Body of pancreas (tissue), 4 donors: ENCODE measurements at regions not wholly inside any gene's neighbourhood (a gene's known extent, or its start where the extent isn't known, plus 50 kb on each side); places are given as distances from the start of the nearest gene placed in this dataset.

Source experiments
- ATAC-seq: fragments of 150-250 bp; one replicate; pipeline ENCODE4 v1.9.1; 2016
- DNase-seq, 4 donors: peaks; one replicate each; pipeline ENCODE4 v3.0.0-alpha.2; 2019
- H3K27ac ChIP-seq, 4 donors: fragments of 200-600 bp; sonication (generic); 1 replicate in 3 of 4; 2 replicates in 1 of 4; pipeline versions ENCODE4 v1.5.1 to v1.6.1; 2016 to 2019; ENCODE audit warnings: mild to moderate bottlenecking in 1 of 4, mixed read lengths in 1 of 4, moderate library complexity in 1 of 4
- H3K27me3 ChIP-seq, 2 donors: fragments of 200-600 bp; sonication (generic); one replicate each; pipeline ENCODE4 v1.6.0; 2016; ENCODE audit warnings: mild to moderate bottlenecking in 1 of 2
- H3K36me3 ChIP-seq, 2 donors: fragments of 200-600 bp; sonication (generic); replicated peaks in 1 of 2; 2 replicates each; pipeline ENCODE4 v1.5.1; 2016; ENCODE audit warnings: low read depth in 2 of 2; ENCODE audit not compliant: insufficient read depth in 1 of 2
- H3K4me1 ChIP-seq: fragments of 200-600 bp; sonication (generic); one replicate; pipeline ENCODE4 v1.6.0; 2016
- H3K4me3 ChIP-seq, 2 donors: fragments of 200-600 bp; sonication (generic); 1 replicate in 1 of 2; 2 replicates in 1 of 2; pipeline ENCODE4 v1.5.1; 2016 to 2019
- H3K9me3 ChIP-seq, 3 donors: fragments of 200-600 bp; sonication (generic); 1 replicate in 2 of 3; 2 replicates in 1 of 3; pipeline ENCODE4 v1.5.1; 2016
- CTCF ChIP-seq, 7 experiments: fragments of 450-650 bp in 4 of 7; fragments of 200-600 bp in 3 of 7; sonication (generic) in 3 of 7; IDR thresholded peaks; one replicate each; pipeline ENCODE4 v1.5.1; 2016 to 2019; ENCODE audit warnings: antibody characterized with exemption in 7 of 7
- POLR2A ChIP-seq, 3 donors: fragments of 450-650 bp; IDR thresholded peaks; one replicate each; pipeline ENCODE4 v1.6.1; 2016; ENCODE audit warnings: antibody characterized with exemption in 3 of 3, mild to moderate bottlenecking in 2 of 3
- WGBS, 2 donors: methylation state at CpG; one replicate each; pipeline ENCODE4 v1.1.5; 2017; 5-methylcytosine and 5-hydroxymethylcytosine counted together
- intact Hi-C: fragments of 100-400 bp; cut with DNase I; formaldehyde crosslinking; loops from one replicate; pipeline ENCODE4 v1.15.1; 2023

- no peak for ATAC-seq
- 50 to 67% methylated on average over 1 of the region's 1 CpG for WGBS, 2 donors
These were observed 166.1 kb downstream of the MED10 start for GRCh38 chr5:6212244-6212643.

GRCh38 chr5:6206501-6206900 lies 171.8 kb downstream of the MED10 start:
- Histone ChIP-seq H3K4me1 (no peaks in the 10 kb centered on the region), H3K4me3 (no peak overlapping the region), H3K36me3 (no peaks in the 10 kb centered on the region), H3K9me3 (no peaks in the 10 kb centered on the region), H3K27me3 (no peaks in the 10 kb centered on the region), H3K27ac (no peak overlapping the region)
- 56 to 67% methylated on average over 1 of the region's 1 CpG for WGBS, 2 donors
- DNase-seq (no peak), ATAC-seq (no peak)
- intact Hi-C loops = no loop called here
- TF ChIP-seq CTCF (IDR thresholded peaks at IDR 0.05) = no peak
- no peak for TF ChIP-seq POLR2A (IDR thresholded peaks at IDR 0.05)

More at GRCh38 chr5:6212244-6212643, 166.1 kb downstream of the MED10 start:
- Histone ChIP-seq H3K36me3 (no peaks in the 10 kb centered on the region), H3K9me3 (no peaks in the 10 kb centered on the region), H3K27me3 (no peaks in the 10 kb centered on the region), H3K4me3 (no peak overlapping the region), H3K4me1 (no peaks in the 10 kb centered on the region), H3K27ac (no peak overlapping the region)
- no peak for DNase-seq
- intact Hi-C loops = no loop called here
- TF ChIP-seq POLR2A (IDR thresholded peaks at IDR 0.05) (no peak), CTCF (IDR thresholded peaks at IDR 0.05) (no peak)

GRCh38 chr5:6202968-6203365 lies 175.4 kb downstream of the MED10 start:
- 44 to 45% methylated on average over 4 of the region's 4 CpGs for WGBS, 2 donors
- Histone ChIP-seq H3K9me3 (peaks cover 0 to 5% (median 0%) of the 10 kb centered on the region in 3 donors), H3K36me3 (no peaks in the 10 kb centered on the region), H3K4me1 (no peaks in the 10 kb centered on the region), H3K4me3 (no peak overlapping the region), H3K27ac (no peak overlapping the region), H3K27me3 (no peaks in the 10 kb centered on the region)
- intact Hi-C loops = no loop called here
- no peak for ATAC-seq
- no peak for DNase-seq
- no peak for TF ChIP-seq POLR2A (IDR thresholded peaks at IDR 0.05)
- TF ChIP-seq CTCF (IDR thresholded peaks at IDR 0.05) = no peak

- H3K9me3 ChIP-seq = peaks cover 0 to 5% (median 0%) of the 10 kb centered on the region in 3 donors
- no peak overlapping the region for H3K4me3 ChIP-seq
- no peak for ATAC-seq
- no peaks in the 10 kb centered on the region for H3K27me3 ChIP-seq
- H3K27ac ChIP-seq = no peak overlapping the region
- H3K4me1 ChIP-seq = no peaks in the 10 kb centered on the region
- WGBS, 2 donors = 71 to 82% methylated on average over 4 to 6 of the region's 6 CpGs
- TF ChIP-seq POLR2A (IDR thresholded peaks at IDR 0.05) = no peak
- no peak for TF ChIP-seq CTCF (IDR thresholded peaks at IDR 0.05)
- no peaks in the 10 kb centered on the region for H3K36me3 ChIP-seq
- no peak for DNase-seq
- intact Hi-C loops = no loop called here
These were observed 176.0 kb downstream of the MED10 start for GRCh38 chr5:6202149-6202967.

- H3K4me3 ChIP-seq = no peak overlapping the region
- no peaks in the 10 kb centered on the region for H3K36me3 ChIP-seq
- H3K27ac ChIP-seq = no peak overlapping the region
- 77 to 92% methylated on average over 6 of the region's 6 CpGs for WGBS, 2 donors
- intact Hi-C loops = no loop called here
- TF ChIP-seq POLR2A (IDR thresholded peaks at IDR 0.05) (no peak), CTCF (IDR thresholded peaks at IDR 0.05) (no peak)
- no peaks in the 10 kb centered on the region for H3K27me3 ChIP-seq
- ATAC-seq (no peak), DNase-seq (no peak)
- peaks cover 0 to 5% (median 0%) of the 10 kb centered on the region in 3 donors for H3K9me3 ChIP-seq
- H3K4me1 ChIP-seq = no peaks in the 10 kb centered on the region
These were observed 176.7 kb downstream of the MED10 start for GRCh38 chr5:6201631-6202030.
